GM10248 (cell line): ENCODE measurements at regions not wholly inside any gene's neighbourhood (a gene's known extent, or its start where the extent isn't known, plus 50 kb on each side); places are given as distances from the start of the nearest gene placed in this dataset.

Source experiments
- CTCF ChIA-PET: fragments of 300-600 bp; sonication (Branson Sonifier 250); formaldehyde crosslinking; extraction: SDS; loops from one replicate; lab custom pipeline; 2021; ENCODE audit warnings: antibody characterized with exemption; lab: Yijun Ruan, JAX
- POLR2A ChIA-PET: fragments of 350-650 bp; sonication (Branson Sonifier 250); formaldehyde crosslinking; extraction: SDS; loops from one replicate; lab custom pipeline; 2020; ENCODE audit warnings: antibody characterized with exemption; lab: Yijun Ruan, JAX
- DNase-seq: peaks from one replicate; pipeline ENCODE4 v3.0.0; 2012; ENCODE audit errors: extremely low spot score
- CTCF ChIP-seq: IDR thresholded peaks from 2 replicates; pipeline ENCODE4 v1.5.1; 2012; ENCODE audit warnings: mild to moderate bottlenecking, low read depth; ENCODE audit errors: extremely low read depth, missing control alignments, control extremely low read depth

GRCh38 chr21:35411434-35411833, 362.3 kb upstream of the RUNX1 start:
- ChIA-PET CTCF (interaction anchor here (1.4 to 2.7 kb wide), 2 partner anchors 11 to 164 kb away, joined by 3 to 7 read pairs; no protein-coding TSS in a partner anchor), POLR2A (no interaction called here)
- TF ChIP-seq CTCF, result no peak
- no peak for DNase-seq

- ChIA-PET CTCF (interaction anchor here (0.7 kb wide), 1 partner anchor 10 kb away, joined by 3 read pairs; no protein-coding TSS in a partner anchor), POLR2A (no interaction called here)
- no peak for DNase-seq
- no peak for TF ChIP-seq CTCF
These were observed 361.6 kb upstream of the RUNX1 start for GRCh38 chr21:35410656-35411055.

- no peak for TF ChIP-seq CTCF
- no peak for DNase-seq
- CTCF ChIA-PET, result interaction anchor here (0.7 kb wide), 1 partner anchor 9 kb away, joined by 3 read pairs; no protein-coding TSS in a partner anchor
- POLR2A ChIA-PET, result no interaction called here
These were observed 361.0 kb upstream of the RUNX1 start for GRCh38 chr21:35410123-35410522.

- no peak for DNase-seq
- no peak for TF ChIP-seq CTCF
- CTCF ChIA-PET, result interaction anchor here (1.5 kb wide), 1 partner anchor 9 kb away, joined by 5 read pairs; no protein-coding TSS in a partner anchor
- POLR2A ChIA-PET, result no interaction called here
These were observed 359.3 kb upstream of the RUNX1 start for GRCh38 chr21:35408401-35408800.

- no peak for TF ChIP-seq CTCF
- CTCF ChIA-PET, result no interaction called here
- DNase-seq, result no peak
- POLR2A ChIA-PET, result no interaction called here
These were observed 357.5 kb upstream of the RUNX1 start for GRCh38 chr21:35406635-35407034.

- CTCF ChIA-PET, result interaction anchor here (1.0 kb wide), 1 partner anchor 516 kb away, joined by 4 read pairs; no protein-coding TSS in a partner anchor
- POLR2A ChIA-PET, result no interaction called here
- no peak for DNase-seq
- no peak for TF ChIP-seq CTCF
These were observed 356.9 kb upstream of the RUNX1 start for GRCh38 chr21:35405981-35406380.
